BJ (cell line): ENCODE measurements at regions not wholly inside any gene's neighbourhood (a gene's known extent, or its start where the extent isn't known, plus 50 kb on each side); places are given as distances from the start of the nearest gene placed in this dataset.

ENCODE experiments used
- CTCF ChIA-PET: fragments of 350-600 bp; formaldehyde crosslinking; extraction: SDS; loops from one replicate; lab custom pipeline; 2021; ENCODE audit warnings: antibody characterized with exemption, inconsistent platforms; lab: Yijun Ruan, JAX
- POLR2A ChIA-PET: fragments of 300-600 bp; sonication (Branson Sonifier 250); formaldehyde crosslinking; extraction: SDS; loops from one replicate; lab custom pipeline; 2021; ENCODE audit warnings: antibody characterized with exemption; lab: Charles Lee
- DNase-seq: peaks from one replicate; pipeline ENCODE4 v3.0.0-alpha.2; 2011; ENCODE audit warnings: low read depth
- H3K27me3 ChIP-seq: 2 replicates; pipeline ENCODE4 v1.6.0; 2011; ENCODE audit warnings: low read length; ENCODE audit not compliant: control insufficient read depth, insufficient read depth
- H3K36me3 ChIP-seq: 2 replicates; pipeline ENCODE4 v1.5.1; 2011; ENCODE audit warnings: low read length; ENCODE audit not compliant: control insufficient read depth, insufficient read depth
- H3K4me3 ChIP-seq: 2 replicates; pipeline ENCODE4 v1.5.1; 2011; ENCODE audit warnings: low read depth, mild to moderate bottlenecking, control low read depth, low read length
- CTCF ChIP-seq: IDR thresholded peaks from 2 replicates; pipeline ENCODE4 v1.5.1; 2011; ENCODE audit warnings: low read depth, mild to moderate bottlenecking, control low read depth, inconsistent platforms, low read length, moderate library complexity; ENCODE audit not compliant: insufficient read depth

GRCh38 chr11:42967653-42968052 lies 344.1 kb upstream of the API5 start:
- no peak for DNase-seq
- ChIA-PET CTCF (no interaction called here), POLR2A (no interaction called here)
- Histone ChIP-seq H3K36me3 (no peaks in the 10 kb centered on the region), H3K4me3 (no peak overlapping the region), H3K27me3 (no peaks in the 10 kb centered on the region)
- TF ChIP-seq CTCF, result no peak

GRCh38 chr11:42972741-42973140 lies 339.1 kb upstream of the API5 start:
- ChIA-PET CTCF (no interaction called here), POLR2A (no interaction called here)
- DNase-seq, result no peak

GRCh38 chr11:42974510-42975179 lies 337.2 kb upstream of the API5 start:
- TF ChIP-seq CTCF, result no peak
- H3K36me3 ChIP-seq, result no peaks in the 10 kb centered on the region
- H3K27me3 ChIP-seq, result no peaks in the 10 kb centered on the region
- DNase-seq, result no peak
- H3K4me3 ChIP-seq, result no peak overlapping the region
- ChIA-PET CTCF (no interaction called here), POLR2A (no interaction called here)

More at GRCh38 chr11:42972741-42973140, 339.1 kb upstream of the API5 start:
- no peak for TF ChIP-seq CTCF
- Histone ChIP-seq H3K4me3 (no peak overlapping the region), H3K27me3 (no peaks in the 10 kb centered on the region), H3K36me3 (no peaks in the 10 kb centered on the region)

GRCh38 chr11:42975180-42975529 lies 336.6 kb upstream of the API5 start:
- Histone ChIP-seq H3K36me3 (no peaks in the 10 kb centered on the region), H3K4me3 (no peak overlapping the region), H3K27me3 (no peaks in the 10 kb centered on the region)
- DNase-seq, result no peak
- POLR2A ChIA-PET, result no interaction called here
- no peak for TF ChIP-seq CTCF
- CTCF ChIA-PET, result no interaction called here

GRCh38 chr11:42976636-42977217 lies 335.1 kb upstream of the API5 start:
- Histone ChIP-seq H3K36me3 (no peaks in the 10 kb centered on the region), H3K4me3 (no peak overlapping the region), H3K27me3 (no peaks in the 10 kb centered on the region)
- ChIA-PET POLR2A (no interaction called here), CTCF (no interaction called here)
- TF ChIP-seq CTCF, result no peak
- no peak for DNase-seq
